T-helper 2 cell treated with Interferon-gamma antibody and Interleukin-4, amounts not matched to agents 5 μg/mL and 100 μg/mL, for 36 hours (primary cell): ENCODE measurements at regions not wholly inside any gene's neighbourhood (a gene's known extent, or its start where the extent isn't known, plus 50 kb on each side); places are given as distances from the start of the nearest gene placed in this dataset.
"Not testable (repeated sequence)": the region's sequence is repeated elsewhere in the genome, so short reads cannot be mapped to it uniquely, and the experiment has no call there.

Experiments used
- DNase-seq: peaks from one replicate; pipeline ENCODE4 v3.0.0; 2021; ENCODE audit warnings: low spot score
- H3K27ac Mint-ChIP-seq: one replicate; pipeline ENCODE4 v1.8.0; 2021; ENCODE audit warnings: mild to moderate bottlenecking, mixed read lengths
- H3K27me3 Mint-ChIP-seq: one replicate; pipeline ENCODE4 v1.8.0; 2021; ENCODE audit warnings: low read depth, mixed read lengths
- H3K36me3 Mint-ChIP-seq: one replicate; pipeline ENCODE4 v1.8.0; 2021; ENCODE audit warnings: low read depth, mixed read lengths
- H3K4me1 Mint-ChIP-seq: one replicate; pipeline ENCODE4 v1.8.0; 2021; ENCODE audit warnings: low read depth, mixed read lengths
- H3K4me3 Mint-ChIP-seq: one replicate; pipeline ENCODE4 v1.8.0; 2022; ENCODE audit warnings: mild to moderate bottlenecking, moderate library complexity, mixed read lengths
- H3K9me3 Mint-ChIP-seq: one replicate; pipeline ENCODE4 v1.8.0; 2021; ENCODE audit warnings: mixed read lengths

DNA sequence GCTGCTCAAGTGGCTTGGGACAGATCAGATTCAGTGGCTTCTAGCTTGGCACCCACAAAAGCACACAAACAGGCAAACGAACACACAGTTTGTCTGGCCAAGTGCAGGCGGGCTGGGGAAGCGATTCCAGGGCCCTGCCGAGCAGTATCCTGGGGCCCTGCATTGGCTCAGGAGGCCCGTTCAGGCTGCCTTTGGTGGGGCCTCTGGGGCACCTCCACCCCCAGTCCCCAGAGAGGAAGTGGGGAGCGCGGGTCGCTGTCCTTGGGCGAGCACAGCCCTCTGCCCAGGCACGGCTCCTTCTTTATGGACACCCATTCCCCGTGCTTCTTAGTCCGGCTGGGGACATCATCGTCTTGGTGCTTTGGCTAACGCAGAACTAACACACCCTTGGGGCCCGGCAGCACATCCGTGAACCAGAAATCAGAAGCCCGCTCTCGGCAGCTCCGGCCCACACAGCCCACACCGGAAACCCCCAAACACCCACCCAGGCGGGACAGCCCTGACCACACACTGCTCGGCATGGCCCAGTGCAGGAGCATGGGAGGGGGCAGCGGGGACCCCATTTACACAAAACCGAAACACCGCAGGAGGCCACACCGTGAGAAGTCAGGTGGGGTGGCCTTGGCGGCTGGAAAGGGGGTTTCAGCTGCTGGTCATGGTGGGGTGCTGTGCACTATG lies 4364.5 kb upstream of the TPTE start:
- not testable (repeated sequence) for DNase-seq

GRCh38 chr21:6157515-6157914 lies 4363.9 kb upstream of the TPTE start:
- not testable (repeated sequence) for H3K27ac Mint-ChIP-seq, H3K4me1 Mint-ChIP-seq, DNase-seq, H3K36me3 Mint-ChIP-seq, H3K9me3 Mint-ChIP-seq, H3K27me3 Mint-ChIP-seq, H3K4me3 Mint-ChIP-seq

More for the DNA sequence above, 4364.5 kb upstream of the TPTE start:
- not testable (repeated sequence) for H3K4me3 Mint-ChIP-seq, H3K4me1 Mint-ChIP-seq, H3K9me3 Mint-ChIP-seq, H3K27me3 Mint-ChIP-seq, H3K27ac Mint-ChIP-seq, H3K36me3 Mint-ChIP-seq

DNA sequence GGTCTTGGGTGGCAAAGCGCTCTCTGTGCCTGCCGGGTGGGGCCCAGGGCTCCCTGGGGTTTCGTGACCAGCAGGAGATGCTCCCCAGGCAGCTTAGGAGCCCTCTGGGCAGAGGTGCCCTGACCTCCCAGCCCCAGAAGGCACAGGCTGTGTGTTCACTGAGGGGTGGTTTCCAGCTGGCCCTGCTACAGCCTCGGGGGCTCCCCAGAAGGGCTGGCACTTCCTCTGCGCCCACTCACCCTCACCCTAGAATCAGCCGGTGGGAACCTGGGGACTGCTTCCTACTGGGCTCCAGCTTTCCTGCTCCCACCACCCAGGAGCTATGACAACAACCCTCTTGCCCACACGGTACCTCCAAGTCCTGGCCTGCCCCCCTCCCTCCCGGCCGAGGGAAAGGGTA lies 4363.2 kb upstream of the TPTE start:
- H3K27me3 Mint-ChIP-seq, DNase-seq, H3K4me1 Mint-ChIP-seq, H3K36me3 Mint-ChIP-seq, H3K9me3 Mint-ChIP-seq, H3K4me3 Mint-ChIP-seq, H3K27ac Mint-ChIP-seq: not testable (repeated sequence)
